Activated CD4-positive, alpha-beta memory T cell treated with anti-CD3 and anti-CD28 coated beads for 36 hours (primary cell): ENCODE measurements at regions not wholly inside any gene's neighbourhood (a gene's known extent, or its start where the extent isn't known, plus 50 kb on each side); places are given as distances from the start of the nearest gene placed in this dataset.

Experiments
- CTCF ChIA-PET: fragments of 350-600 bp; sonication (Branson Sonifier 250); formaldehyde crosslinking; loops from one replicate; lab custom pipeline; 2021; ENCODE audit warnings: antibody characterized with exemption, inconsistent platforms; lab: Charles Lee
- POLR2A ChIA-PET: fragments of 350-600 bp; sonication (Branson Sonifier 250); formaldehyde crosslinking; loops from one replicate; lab custom pipeline; 2021; ENCODE audit warnings: antibody characterized with exemption; lab: Charles Lee
- DNase-seq: peaks from one replicate; pipeline ENCODE4 v3.0.0-alpha.2; 2020
- H3K27ac Mint-ChIP-seq: one replicate; pipeline ENCODE4 v1.8.0; 2021; ENCODE audit warnings: mixed read lengths
- H3K27me3 Mint-ChIP-seq: one replicate; pipeline ENCODE4 v1.8.0; 2021; ENCODE audit warnings: mixed read lengths
- H3K36me3 Mint-ChIP-seq: one replicate; pipeline ENCODE4 v1.8.0; 2021; ENCODE audit warnings: mixed read lengths
- H3K4me1 Mint-ChIP-seq: one replicate; pipeline ENCODE4 v1.8.0; 2021; ENCODE audit warnings: low read depth, mixed read lengths
- H3K4me3 Mint-ChIP-seq: one replicate; pipeline ENCODE4 v1.8.0; 2021; ENCODE audit warnings: mild to moderate bottlenecking, mixed read lengths
- H3K9me3 Mint-ChIP-seq: one replicate; pipeline ENCODE4 v1.8.0; 2021; ENCODE audit warnings: mixed read lengths
- intact Hi-C: fragments of 100-400 bp; cut with micrococcal nuclease; formaldehyde crosslinking; loops from one replicate; pipeline ENCODE4 v1.15.1; 2023

- POLR2A ChIA-PET, result no interaction called here
- Mint-ChIP-seq H3K27ac (no peak overlapping the region), H3K27me3 (no peaks in the 10 kb centered on the region), H3K9me3 (peaks cover 5% of the 10 kb centered on the region), H3K4me1 (no peaks in the 10 kb centered on the region), H3K4me3 (no peak overlapping the region), H3K36me3 (no peaks in the 10 kb centered on the region)
- DNase-seq, result no peak
- intact Hi-C loops, result no loop called here
- CTCF ChIA-PET, result no interaction called here
Measured at GRCh38 chr14:40842816-40843215, 763.9 kb upstream of the LRFN5 start.

- ChIA-PET CTCF (no interaction called here), POLR2A (no interaction called here)
- DNase-seq, result no peak
- no peaks in the 10 kb centered on the region for H3K27me3 Mint-ChIP-seq
- no peak overlapping the region for H3K4me3 Mint-ChIP-seq
- no peaks in the 10 kb centered on the region for H3K4me1 Mint-ChIP-seq
- no peaks in the 10 kb centered on the region for H3K36me3 Mint-ChIP-seq
- H3K27ac Mint-ChIP-seq, result no peak overlapping the region
- intact Hi-C loops, result no loop called here
- H3K9me3 Mint-ChIP-seq, result peaks cover 5% of the 10 kb centered on the region
Measured at GRCh38 chr14:40841886-40842285, 764.8 kb upstream of the LRFN5 start.

GRCh38 chr14:40838601-40839000 is 768.1 kb upstream of the LRFN5 start:
- Mint-ChIP-seq H3K27ac (no peak overlapping the region), H3K4me1 (no peaks in the 10 kb centered on the region), H3K36me3 (no peaks in the 10 kb centered on the region), H3K9me3 (peaks cover 8% of the 10 kb centered on the region), H3K4me3 (no peak overlapping the region), H3K27me3 (no peaks in the 10 kb centered on the region)
- DNase-seq, result no peak
- POLR2A ChIA-PET, result no interaction called here
- CTCF ChIA-PET, result no interaction called here
- intact Hi-C loops, result no loop called here

DNA sequence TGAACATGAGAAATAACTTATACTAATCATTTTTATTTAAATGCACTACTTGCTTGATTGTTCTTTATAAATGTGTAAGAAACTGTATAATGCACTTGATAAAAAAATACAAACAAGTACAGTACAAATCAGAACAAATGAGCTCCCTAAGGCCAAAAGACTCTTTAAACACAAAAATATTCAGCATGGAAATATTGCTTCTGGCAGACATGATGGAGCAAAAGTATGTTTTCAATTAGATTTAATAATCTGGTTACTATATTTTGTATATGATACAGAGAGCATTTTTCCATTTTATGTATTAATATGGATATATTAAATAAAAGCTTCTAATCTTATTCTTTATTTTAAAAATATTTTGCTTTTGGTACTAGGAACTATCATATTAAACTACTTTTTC is 800.2 kb upstream of the LRFN5 start:
- CTCF ChIA-PET, result no interaction called here
- H3K27me3 Mint-ChIP-seq, result no peaks in the 10 kb centered on the region
- no peak overlapping the region for H3K27ac Mint-ChIP-seq
- H3K9me3 Mint-ChIP-seq, result peaks cover 9% of the 10 kb centered on the region
- H3K4me1 Mint-ChIP-seq, result no peaks in the 10 kb centered on the region
- H3K36me3 Mint-ChIP-seq, result no peaks in the 10 kb centered on the region
- intact Hi-C loops, result no loop called here
- H3K4me3 Mint-ChIP-seq, result no peak overlapping the region
- POLR2A ChIA-PET, result no interaction called here
- DNase-seq, result no peak

DNA sequence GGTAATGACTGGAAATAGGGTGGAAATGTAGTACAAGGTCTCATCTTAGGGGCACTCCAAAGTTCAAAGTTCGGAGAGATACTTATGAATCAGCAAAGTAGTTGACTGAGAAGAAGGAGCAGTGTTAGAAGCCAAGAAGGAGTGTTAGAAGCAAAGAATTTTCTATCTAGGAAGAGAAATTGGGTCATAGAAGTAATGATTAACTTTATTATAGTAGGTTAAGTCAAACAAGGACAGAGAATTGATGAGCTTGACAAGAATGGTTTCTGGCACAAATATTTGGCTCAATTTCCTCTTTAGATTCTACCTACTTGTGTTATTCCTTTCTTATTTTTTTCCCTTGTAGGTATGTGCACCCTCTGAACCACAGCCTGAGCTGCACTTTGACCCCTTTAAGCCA is 810.5 kb upstream of the LRFN5 start:
- no peak overlapping the region for H3K4me3 Mint-ChIP-seq
- ChIA-PET CTCF (no interaction called here), POLR2A (no interaction called here)
- H3K27ac Mint-ChIP-seq, result no peak overlapping the region
- intact Hi-C loops, result no loop called here
- no peak for DNase-seq
- no peaks in the 10 kb centered on the region for H3K4me1 Mint-ChIP-seq
- H3K9me3 Mint-ChIP-seq, result peaks cover 9% of the 10 kb centered on the region
- no peaks in the 10 kb centered on the region for H3K27me3 Mint-ChIP-seq
- no peaks in the 10 kb centered on the region for H3K36me3 Mint-ChIP-seq

GRCh38 chr14:40784860-40785259 is 821.8 kb upstream of the LRFN5 start:
- no peak overlapping the region for H3K4me3 Mint-ChIP-seq
- DNase-seq, result no peak
- intact Hi-C loops, result no loop called here
- no peaks in the 10 kb centered on the region for H3K4me1 Mint-ChIP-seq
- ChIA-PET CTCF (no interaction called here), POLR2A (no interaction called here)
- no peaks in the 10 kb centered on the region for H3K27me3 Mint-ChIP-seq
- peaks cover 4% of the 10 kb centered on the region for H3K9me3 Mint-ChIP-seq
- no peaks in the 10 kb centered on the region for H3K36me3 Mint-ChIP-seq
- H3K27ac Mint-ChIP-seq, result no peak overlapping the region

DNA sequence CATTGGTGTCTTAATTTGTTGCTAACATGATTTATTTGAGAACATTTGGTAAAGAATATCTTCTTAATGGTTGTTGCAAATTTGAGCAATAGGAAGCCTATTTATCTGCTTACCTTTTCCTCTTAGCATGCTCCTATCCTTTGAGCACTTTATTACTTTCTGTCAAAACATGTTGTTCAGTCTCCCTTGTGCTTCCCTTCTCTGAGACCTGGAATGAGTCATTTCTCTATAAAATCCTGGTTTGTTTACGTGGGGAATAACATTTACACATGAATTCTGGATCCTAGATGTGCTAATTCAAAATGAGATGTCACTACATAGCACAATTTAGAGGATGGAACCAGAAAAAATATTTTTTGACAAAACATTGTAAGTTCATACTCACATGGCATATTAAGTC is 844.0 kb upstream of the LRFN5 start:
- H3K27me3 Mint-ChIP-seq, result no peaks in the 10 kb centered on the region
- H3K9me3 Mint-ChIP-seq, result peaks cover 6% of the 10 kb centered on the region
- intact Hi-C loops, result no loop called here
- no peak overlapping the region for H3K4me3 Mint-ChIP-seq
- CTCF ChIA-PET, result no interaction called here
- DNase-seq, result no peak
- H3K36me3 Mint-ChIP-seq, result no peaks in the 10 kb centered on the region
- no peaks in the 10 kb centered on the region for H3K4me1 Mint-ChIP-seq
- POLR2A ChIA-PET, result no interaction called here
- no peak overlapping the region for H3K27ac Mint-ChIP-seq

GRCh38 chr14:40762177-40762576 is 844.5 kb upstream of the LRFN5 start:
- ChIA-PET CTCF (no interaction called here), POLR2A (no interaction called here)
- Mint-ChIP-seq H3K9me3 (peaks cover 6% of the 10 kb centered on the region), H3K4me1 (no peaks in the 10 kb centered on the region), H3K36me3 (no peaks in the 10 kb centered on the region), H3K27ac (no peak overlapping the region), H3K27me3 (no peaks in the 10 kb centered on the region), H3K4me3 (no peak overlapping the region)
- intact Hi-C loops, result no loop called here
- DNase-seq, result no peak

DNA sequence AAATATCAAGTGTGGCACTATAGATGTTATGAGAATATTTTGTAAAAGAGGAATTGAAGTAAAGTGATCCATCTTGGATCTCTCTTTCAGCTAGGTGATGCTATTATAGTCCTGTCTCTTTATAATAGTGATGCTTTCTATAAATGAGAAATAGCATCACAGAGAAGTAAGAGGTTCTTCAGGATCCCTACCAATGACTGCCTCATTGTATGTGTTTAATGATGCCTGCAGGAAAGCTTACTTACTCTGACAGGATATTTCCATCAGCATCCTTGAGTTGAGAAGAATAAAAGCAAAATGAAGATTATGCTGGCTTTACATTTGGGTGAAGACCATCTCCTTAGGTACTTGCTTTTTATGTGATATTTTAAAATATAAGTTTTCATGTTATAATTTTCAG is 846.0 kb upstream of the LRFN5 start:
- intact Hi-C loops, result no loop called here
- CTCF ChIA-PET, result no interaction called here
- DNase-seq, result no peak
- no peaks in the 10 kb centered on the region for H3K36me3 Mint-ChIP-seq
- H3K27ac Mint-ChIP-seq, result no peak overlapping the region
- H3K27me3 Mint-ChIP-seq, result no peaks in the 10 kb centered on the region
- no peak overlapping the region for H3K4me3 Mint-ChIP-seq
- POLR2A ChIA-PET, result no interaction called here
- H3K4me1 Mint-ChIP-seq, result no peaks in the 10 kb centered on the region
- H3K9me3 Mint-ChIP-seq, result peaks cover 17% of the 10 kb centered on the region

GRCh38 chr14:40758076-40758475 is 848.6 kb upstream of the LRFN5 start:
- H3K4me3 Mint-ChIP-seq, result no peak overlapping the region
- no peak overlapping the region for H3K27ac Mint-ChIP-seq
- H3K27me3 Mint-ChIP-seq, result no peaks in the 10 kb centered on the region
- no peaks in the 10 kb centered on the region for H3K36me3 Mint-ChIP-seq
- H3K4me1 Mint-ChIP-seq, result no peaks in the 10 kb centered on the region
- intact Hi-C loops, result no loop called here
- POLR2A ChIA-PET, result no interaction called here
- H3K9me3 Mint-ChIP-seq, result peaks cover 31% of the 10 kb centered on the region
- no peak for DNase-seq
- CTCF ChIA-PET, result no interaction called here

- no peaks in the 10 kb centered on the region for H3K27me3 Mint-ChIP-seq
- DNase-seq, result no peak
- H3K4me3 Mint-ChIP-seq, result no peak overlapping the region
- H3K4me1 Mint-ChIP-seq, result no peaks in the 10 kb centered on the region
- ChIA-PET POLR2A (no interaction called here), CTCF (no interaction called here)
- H3K36me3 Mint-ChIP-seq, result no peaks in the 10 kb centered on the region
- intact Hi-C loops, result no loop called here
- H3K9me3 Mint-ChIP-seq, result peaks cover 29% of the 10 kb centered on the region
- no peak overlapping the region for H3K27ac Mint-ChIP-seq
Measured at GRCh38 chr14:40757376-40757950, 849.2 kb upstream of the LRFN5 start.

DNA sequence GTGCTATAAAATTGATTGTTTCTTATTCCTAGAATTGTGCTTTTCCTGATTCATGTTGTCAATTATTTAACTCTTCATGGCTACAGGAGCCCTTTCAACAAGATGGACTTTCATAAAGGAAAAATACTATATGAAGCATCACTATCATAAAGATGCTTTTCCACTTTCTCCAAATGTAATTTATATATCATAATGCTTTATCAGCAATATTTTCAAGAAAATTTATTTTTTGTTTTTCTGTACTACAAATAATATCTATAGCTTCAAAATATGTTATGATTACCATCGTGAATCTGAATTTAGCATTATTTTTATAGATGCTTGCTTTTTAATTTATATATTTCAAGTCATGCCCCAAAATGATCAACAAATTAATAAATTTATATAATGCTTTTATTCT is 873.5 kb upstream of the LRFN5 start:
- CTCF ChIA-PET, result no interaction called here
- POLR2A ChIA-PET, result no interaction called here
- no peak for DNase-seq
- no peaks in the 10 kb centered on the region for H3K27me3 Mint-ChIP-seq
- intact Hi-C loops, result no loop called here
- H3K36me3 Mint-ChIP-seq, result no peaks in the 10 kb centered on the region
- H3K9me3 Mint-ChIP-seq, result peaks cover 15% of the 10 kb centered on the region
- H3K4me3 Mint-ChIP-seq, result no peak overlapping the region
- H3K27ac Mint-ChIP-seq, result no peak overlapping the region
- H3K4me1 Mint-ChIP-seq, result no peaks in the 10 kb centered on the region

- no peak overlapping the region for H3K27ac Mint-ChIP-seq
- DNase-seq, result no peak
- no peaks in the 10 kb centered on the region for H3K4me1 Mint-ChIP-seq
- intact Hi-C loops, result no loop called here
- H3K27me3 Mint-ChIP-seq, result no peaks in the 10 kb centered on the region
- H3K4me3 Mint-ChIP-seq, result no peak overlapping the region
- no peaks in the 10 kb centered on the region for H3K36me3 Mint-ChIP-seq
- CTCF ChIA-PET, result no interaction called here
- H3K9me3 Mint-ChIP-seq, result peaks cover 20% of the 10 kb centered on the region
- POLR2A ChIA-PET, result no interaction called here
Measured at GRCh38 chr14:40727107-40727506, 879.6 kb upstream of the LRFN5 start.
